DMS53 treated with DMSO at 0.1 percent for 48 hours (cell line): ENCODE measurements at regions not wholly inside any gene's neighbourhood (a gene's known extent, or its start where the extent isn't known, plus 50 kb on each side); places are given as distances from the start of the nearest gene placed in this dataset.
A peak's percentile ranks its signal among the peaks of the same experiment; 100 is the strongest.

ENCODE experiments used
- DNase-seq: peaks from one replicate; lab custom pipeline; 2025; ENCODE audit not compliant: unreplicated experiment; lab: John Stamatoyannopoulos, UW

- no peak for DNase-seq
Measured at GRCh38 chr4:123455360-123455759, 58.8 kb downstream of the SPRY1 start.

- no peak for DNase-seq
Measured at GRCh38 chr4:123462007-123462406, 65.4 kb downstream of the SPRY1 start.

- DNase-seq = peak; percentile 30
Measured at GRCh38 chr4:123463869-123464268, 67.3 kb downstream of the SPRY1 start.

GRCh38 chr4:123465416-123465815 lies 68.8 kb downstream of the SPRY1 start:
- no peak for DNase-seq

- DNase-seq = no peak
Measured at GRCh38 chr4:123466080-123466785, 69.6 kb downstream of the SPRY1 start.

- peak; percentile 27 for DNase-seq
Measured at GRCh38 chr4:123468479-123469031, 72.0 kb downstream of the SPRY1 start.

- no peak for DNase-seq
Measured at GRCh38 chr4:123469245-123469644, 72.7 kb downstream of the SPRY1 start.

- no peak for DNase-seq
Measured at GRCh38 chr4:123469696-123470095, 73.1 kb downstream of the SPRY1 start.

- no peak for DNase-seq
Measured at GRCh38 chr4:123470640-123471039, 74.0 kb downstream of the SPRY1 start.

- no peak for DNase-seq
Measured at GRCh38 chr4:123471655-123472369, 75.2 kb downstream of the SPRY1 start.

GRCh38 chr4:123474817-123475216 lies 78.2 kb downstream of the SPRY1 start:
- DNase-seq = no peak

GRCh38 chr4:123476089-123476488 lies 79.5 kb downstream of the SPRY1 start:
- no peak for DNase-seq

GRCh38 chr4:123477711-123478209 lies 81.2 kb downstream of the SPRY1 start:
- DNase-seq = peak; percentile 62

GRCh38 chr4:123478859-123479345 lies 82.3 kb downstream of the SPRY1 start:
- peak; percentile 70 for DNase-seq

- DNase-seq = peak; percentile 84
Measured at GRCh38 chr4:123479944-123480343, 83.3 kb downstream of the SPRY1 start.

- no peak for DNase-seq
Measured at GRCh38 chr4:123480706-123481418, 84.3 kb downstream of the SPRY1 start.

- no peak for DNase-seq
Measured at GRCh38 chr4:123481717-123482116, 85.1 kb downstream of the SPRY1 start.

GRCh38 chr4:123484291-123484926 lies 87.8 kb downstream of the SPRY1 start:
- DNase-seq = peak; percentile 12

GRCh38 chr4:123485601-123486000 lies 89.0 kb downstream of the SPRY1 start:
- no peak for DNase-seq

GRCh38 chr4:123488916-123489315 lies 92.3 kb downstream of the SPRY1 start:
- peak; percentile 12 for DNase-seq

GRCh38 chr4:123495530-123495929 lies 98.9 kb downstream of the SPRY1 start:
- DNase-seq = no peak
